GM11168 (cell line): ENCODE measurements at regions not wholly inside any gene's neighbourhood (a gene's known extent, or its start where the extent isn't known, plus 50 kb on each side); places are given as distances from the start of the nearest gene placed in this dataset.
"Not testable (repeated sequence)": the region's sequence is repeated elsewhere in the genome, so short reads cannot be mapped to it uniquely, and the experiment has no call there.

ENCODE experiments used
- in situ Hi-C: fragments of 300-500 bp; cut with MboI; formaldehyde crosslinking; loops from one replicate; pipeline ENCODE4 v1.12.0; 2022; ENCODE audit warnings: low sequenced_read_pairs; ENCODE audit not compliant: unreplicated experiment

DNA sequence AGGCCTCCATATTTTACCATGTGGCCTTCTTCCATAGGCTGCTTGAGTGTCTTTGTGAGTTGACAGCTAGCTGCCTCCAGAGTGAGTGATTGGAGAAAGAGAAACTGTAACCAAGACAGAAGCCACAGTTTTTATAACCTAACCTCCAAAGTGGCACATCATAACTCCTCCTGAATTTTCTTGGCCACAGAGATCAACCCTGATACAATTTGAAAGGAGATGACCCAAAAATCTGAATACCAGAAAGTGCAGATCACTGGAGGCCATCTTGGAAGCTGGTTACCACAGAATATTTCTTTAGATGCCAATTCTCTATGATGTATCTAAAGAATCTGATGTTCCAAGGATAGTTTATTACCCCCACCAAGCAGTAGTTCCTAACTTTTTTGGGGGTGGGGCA, 254.3 kb upstream of the PDE4D start:
- in situ Hi-C loops: no loop called here

DNA sequence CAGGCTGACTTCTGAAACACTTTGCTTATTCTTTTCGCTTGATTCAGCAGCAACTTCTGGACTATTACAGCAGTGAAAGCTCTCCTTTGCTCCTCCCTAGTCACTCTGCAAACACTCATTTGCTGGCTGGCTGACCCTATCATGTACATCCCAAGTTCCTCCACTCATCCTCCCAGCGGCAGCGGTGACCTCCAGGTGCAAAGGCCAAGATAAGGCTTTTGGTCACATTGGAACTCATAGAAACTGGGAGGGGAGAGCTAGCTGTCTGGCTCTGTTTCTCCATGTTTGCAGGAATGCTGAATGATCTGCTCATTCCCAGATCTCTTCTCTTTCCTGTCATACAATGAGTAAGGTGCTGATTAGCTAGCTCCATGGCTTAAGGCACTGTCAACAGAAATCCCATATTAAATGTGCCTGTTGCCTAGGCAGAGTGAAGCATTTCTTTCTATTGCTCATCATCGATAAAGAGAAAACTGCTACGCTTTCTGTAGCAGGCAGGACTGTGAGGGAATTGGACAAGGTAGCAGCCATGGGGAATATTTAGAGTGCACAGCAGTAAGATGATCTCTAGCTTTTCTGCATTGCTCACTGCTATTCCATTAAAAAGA, 250.5 kb upstream of the PDE4D start:
- in situ Hi-C loops: no loop called here

DNA sequence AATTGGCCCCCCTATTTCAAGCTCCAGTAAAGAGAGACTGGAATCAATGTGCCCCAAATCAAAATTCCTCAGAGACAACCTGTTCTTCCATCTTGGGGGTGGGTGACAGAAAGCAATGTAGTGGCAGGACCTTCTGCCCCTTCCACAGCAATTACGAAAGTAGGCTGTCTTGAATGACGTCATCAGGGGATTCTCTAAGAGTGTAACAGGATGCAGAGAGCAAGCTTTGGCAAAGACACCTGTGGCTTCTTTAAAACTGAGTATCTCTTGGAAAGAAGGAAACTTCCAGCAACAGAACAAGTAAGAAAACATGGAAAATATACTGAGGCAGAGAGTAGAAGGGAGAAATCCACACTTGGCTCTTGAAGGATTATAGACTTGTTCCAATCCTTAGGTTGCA, 247.6 kb upstream of the PDE4D start:
- in situ Hi-C loops: no loop called here

DNA sequence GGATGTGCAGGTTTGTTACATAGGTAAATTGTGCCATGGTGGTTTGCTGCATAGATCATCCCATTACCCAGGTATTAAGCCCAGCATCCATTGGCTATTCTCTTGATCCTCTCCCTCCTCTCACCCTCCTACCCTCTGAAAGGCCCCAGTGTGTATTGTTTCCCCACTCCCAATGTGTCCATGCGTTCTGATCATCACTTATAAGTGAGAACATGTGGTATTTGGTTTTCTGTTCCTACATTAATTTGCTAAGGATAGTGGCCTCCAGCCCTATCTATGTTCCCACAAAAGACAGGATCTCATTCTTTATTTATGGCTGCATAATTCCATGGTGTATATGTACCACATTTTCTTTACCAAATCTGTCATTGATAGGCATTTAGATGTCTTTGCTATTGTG, 243.3 kb upstream of the PDE4D start:
- in situ Hi-C loops: no loop called here

DNA sequence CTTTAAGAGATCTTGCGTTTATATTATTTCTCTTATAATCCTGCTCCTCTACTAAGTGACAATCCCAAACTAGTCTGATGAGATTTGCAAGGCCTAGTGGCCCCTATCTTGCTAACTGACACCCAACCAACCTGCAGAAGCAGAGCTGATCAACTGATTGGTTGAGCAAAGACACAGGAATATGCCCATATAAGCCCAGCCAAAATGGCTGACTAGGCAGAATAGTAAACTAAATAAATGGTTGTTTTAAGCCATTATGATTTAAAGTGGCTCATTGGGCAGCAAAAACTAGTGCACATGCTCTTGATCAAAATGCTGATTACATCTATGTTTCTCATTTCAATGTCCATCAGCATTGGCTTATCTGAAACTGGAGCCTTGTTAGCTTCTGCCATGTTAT, 238.0 kb upstream of the PDE4D start:
- in situ Hi-C loops: no loop called here

DNA sequence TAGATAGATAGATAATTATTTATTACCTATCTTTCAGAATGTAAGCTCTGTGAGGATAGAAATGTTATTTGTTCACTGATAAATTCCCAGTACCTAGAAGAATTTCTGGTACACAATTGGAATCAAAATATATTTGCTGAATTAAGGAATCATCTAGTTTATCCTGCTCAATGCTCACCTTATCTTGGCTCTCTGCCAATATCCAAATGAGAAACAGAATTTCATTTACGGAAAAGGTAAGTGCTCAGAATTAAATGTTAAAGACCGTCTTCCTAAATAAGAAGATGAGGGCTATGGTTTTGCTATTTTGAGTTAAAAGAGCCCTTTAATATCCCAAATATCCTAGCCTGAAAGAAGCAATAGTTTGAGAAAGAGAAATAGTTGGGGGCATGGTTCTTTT, 232.1 kb upstream of the PDE4D start:
- in situ Hi-C loops: no loop called here

DNA sequence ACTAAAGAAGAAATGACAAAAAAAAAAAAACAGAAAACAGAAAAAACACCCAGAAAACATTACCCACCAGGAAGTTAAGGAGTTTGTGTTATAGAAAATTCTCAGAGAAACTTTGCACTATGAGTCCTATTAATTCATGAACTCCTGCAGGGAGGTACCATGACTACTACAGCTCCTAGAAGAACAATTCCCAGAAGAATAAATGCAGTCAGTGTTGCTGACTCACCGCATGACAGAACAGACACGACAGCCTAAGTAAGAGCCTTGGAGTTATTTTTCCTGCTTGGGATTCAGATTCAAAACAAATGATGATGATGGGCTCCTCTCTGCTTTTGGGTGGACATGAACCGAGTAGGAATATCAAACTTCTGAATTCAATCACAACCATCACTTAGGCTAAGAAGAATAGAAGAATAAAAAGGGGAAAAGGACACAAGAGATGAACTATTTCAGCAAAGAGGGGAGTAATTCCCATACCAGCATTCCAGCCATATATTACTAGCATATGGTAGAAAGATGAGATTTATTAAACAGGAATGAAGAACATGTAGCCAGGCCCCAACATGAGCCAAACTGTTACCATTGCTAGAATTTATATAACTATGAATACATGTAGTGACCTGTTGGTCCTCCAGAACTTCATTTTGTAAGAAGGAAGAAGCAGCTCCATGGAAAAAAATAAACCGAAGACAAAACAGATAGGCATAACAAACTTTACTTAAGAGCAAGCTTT, 209.6 kb upstream of the PDE4D start:
- in situ Hi-C loops: no loop called here

DNA sequence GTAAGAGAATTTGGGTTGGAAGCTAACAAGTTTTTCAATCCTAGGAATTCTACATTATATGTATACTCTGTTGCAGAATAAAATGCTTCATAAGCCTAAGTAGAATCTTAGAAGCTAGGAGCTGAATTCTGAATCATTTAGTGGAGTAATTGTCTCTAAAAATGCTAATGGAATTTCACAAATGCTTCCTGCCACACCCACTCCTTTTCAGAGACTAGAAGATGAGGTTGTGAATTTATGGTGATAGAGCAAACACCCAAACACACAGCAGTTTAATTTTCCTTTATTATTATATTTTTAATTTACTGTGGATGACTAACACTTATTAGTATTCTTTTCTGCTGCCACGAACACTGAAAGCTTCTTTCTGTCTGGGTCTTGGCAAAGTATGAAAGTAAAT, 208.0 kb upstream of the PDE4D start:
- in situ Hi-C loops: no loop called here

DNA sequence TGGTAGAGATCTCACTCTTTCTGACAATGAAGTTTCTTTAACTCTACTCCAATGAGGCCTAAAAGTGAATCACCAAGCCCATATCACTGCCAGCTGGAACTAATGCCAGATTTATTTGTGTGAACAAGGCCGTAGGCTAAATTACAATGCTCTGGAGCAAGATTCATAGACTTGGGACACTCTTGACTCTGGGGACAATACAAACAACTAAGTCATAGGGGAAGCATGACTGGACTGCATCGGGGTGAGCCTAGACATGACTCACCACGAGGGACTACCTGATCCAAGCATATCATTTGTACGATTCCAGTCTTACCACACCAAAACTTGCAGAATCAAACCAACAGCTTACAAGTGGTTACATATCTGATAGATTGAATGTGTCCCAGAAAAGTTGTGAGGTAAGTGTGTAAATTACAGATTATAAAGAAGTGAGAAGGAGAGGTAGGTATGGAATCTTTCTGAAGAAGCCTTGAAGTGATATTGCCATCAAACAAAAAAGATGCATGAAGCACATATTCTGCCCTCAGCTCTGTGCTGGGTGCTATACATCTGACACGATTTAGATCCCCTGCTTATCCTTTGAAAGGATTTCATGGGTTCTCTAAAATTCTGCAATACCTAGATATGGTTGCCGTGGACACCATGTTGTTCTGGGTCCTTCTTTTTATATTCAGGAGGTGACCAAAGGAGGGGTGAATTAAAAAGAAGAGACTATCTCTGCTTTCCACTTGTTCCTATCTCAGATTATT, 199.3 kb upstream of the PDE4D start:
- in situ Hi-C loops: no loop called here

DNA sequence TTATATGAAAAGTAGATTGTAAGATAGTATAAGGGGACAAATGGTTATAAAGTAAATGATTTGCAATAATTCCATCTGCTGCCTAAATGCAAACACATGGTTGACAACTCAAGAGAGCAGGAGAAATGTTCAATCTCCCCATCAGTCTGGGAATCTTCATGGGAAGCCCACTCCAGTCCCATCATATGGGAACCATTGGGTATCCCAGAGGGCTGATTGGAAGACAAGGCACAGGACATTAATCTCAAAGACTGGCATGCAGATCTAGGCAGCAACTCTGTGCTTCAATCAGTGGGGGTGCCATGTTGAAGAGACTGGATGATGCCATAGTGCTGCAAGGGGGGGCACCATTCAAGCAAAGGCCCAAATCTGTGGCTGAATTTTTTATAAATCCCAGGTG, 193.1 kb upstream of the PDE4D start:
- in situ Hi-C loops: no loop called here

DNA sequence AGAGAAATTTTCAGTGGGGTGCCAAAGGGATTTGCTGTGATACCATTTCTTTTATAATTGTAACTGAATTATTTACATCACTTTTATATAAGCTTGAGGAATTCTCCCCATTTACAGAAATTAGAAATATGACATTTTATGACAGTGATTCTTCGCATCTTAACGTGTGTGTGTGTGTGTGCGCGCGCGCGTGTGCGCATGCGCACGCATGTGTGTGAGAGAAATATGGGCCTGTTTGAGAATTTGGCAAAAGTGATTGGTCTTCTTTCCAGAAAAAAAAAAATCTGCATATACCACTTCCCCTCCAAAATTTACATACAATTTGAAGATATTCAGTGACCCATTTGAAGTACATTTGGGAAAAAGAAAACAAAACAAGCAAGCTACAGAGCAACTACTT, 190.7 kb upstream of the PDE4D start:
- in situ Hi-C loops: no loop called here

DNA sequence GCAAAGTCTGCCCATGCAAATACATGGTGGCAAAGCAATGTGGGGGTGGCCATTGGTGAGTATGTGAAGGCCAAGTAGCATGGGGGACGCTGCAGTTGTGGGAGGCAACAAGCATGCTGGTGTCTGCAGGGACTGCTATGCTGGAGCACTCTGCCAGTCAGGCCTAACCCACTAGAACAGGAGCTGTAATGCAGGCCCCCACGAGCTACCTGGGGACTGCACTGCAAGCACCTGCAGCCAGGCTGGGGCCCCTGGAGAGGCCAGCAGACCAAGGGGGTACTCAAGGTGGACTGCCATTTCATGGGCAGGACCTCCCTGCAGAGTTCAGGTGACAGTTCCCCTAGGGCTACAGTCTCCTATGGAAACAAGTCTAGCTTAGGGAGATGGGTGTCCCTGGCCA, 183.8 kb upstream of the PDE4D start:
- in situ Hi-C loops: no loop called here

DNA sequence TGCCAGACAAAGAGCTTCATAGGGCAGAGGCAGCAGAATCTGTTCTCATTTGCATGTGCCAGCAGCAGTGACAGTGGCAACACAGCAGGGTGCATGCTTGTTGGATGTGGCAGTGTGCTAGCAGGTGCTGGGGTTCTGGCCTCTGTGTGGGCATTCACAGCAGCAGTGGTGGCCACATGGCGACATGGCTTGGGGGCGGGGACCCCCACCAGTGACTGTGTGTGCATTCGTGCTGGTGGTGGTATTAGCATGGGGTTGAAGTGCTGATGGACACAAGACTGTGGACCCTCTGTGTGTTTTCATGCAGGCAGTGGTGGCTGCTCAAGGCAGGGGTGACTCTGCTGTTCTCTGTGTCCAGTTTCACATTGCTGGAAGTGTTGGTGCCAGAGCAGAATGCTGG, 183.2 kb upstream of the PDE4D start:
- in situ Hi-C loops: no loop called here

DNA sequence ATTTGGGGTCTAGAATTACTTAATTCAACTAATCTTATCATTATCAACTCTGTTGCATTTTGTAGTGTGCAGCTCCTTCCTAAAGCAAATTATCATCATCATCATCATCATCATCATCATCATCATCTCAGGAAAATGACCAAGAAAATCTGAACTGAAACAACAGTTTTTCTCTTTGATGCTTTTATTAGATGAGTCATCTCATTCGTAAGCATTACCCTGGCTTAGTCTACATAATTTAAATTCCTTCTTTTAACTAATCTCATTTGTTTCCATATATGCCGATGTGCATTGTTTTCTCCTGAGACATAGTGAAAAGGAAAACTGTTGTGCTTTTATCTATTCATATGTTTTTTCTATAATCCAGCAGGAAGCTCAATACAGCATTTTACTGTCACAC, 173.0 kb upstream of the PDE4D start:
- in situ Hi-C loops: no loop called here

DNA sequence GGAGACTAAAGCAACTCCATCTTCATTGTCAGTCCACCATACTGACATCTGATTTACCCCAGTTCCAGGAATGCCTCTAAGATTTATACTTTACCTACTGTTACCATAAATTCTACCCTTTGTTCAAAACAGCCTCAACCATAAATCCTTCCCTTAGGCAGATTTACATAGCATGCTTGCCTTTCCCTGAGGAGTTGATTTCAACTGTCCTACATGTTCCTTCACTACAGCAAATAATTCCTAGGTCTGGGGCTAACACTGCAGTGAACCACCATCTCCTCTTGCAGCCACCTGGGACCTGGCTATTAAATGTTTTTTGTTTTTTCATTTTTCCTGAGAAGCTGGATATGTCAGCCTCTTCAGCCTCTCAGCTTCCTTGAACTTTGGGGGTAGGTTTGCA, 166.9 kb upstream of the PDE4D start:
- in situ Hi-C loops: no loop called here

DNA sequence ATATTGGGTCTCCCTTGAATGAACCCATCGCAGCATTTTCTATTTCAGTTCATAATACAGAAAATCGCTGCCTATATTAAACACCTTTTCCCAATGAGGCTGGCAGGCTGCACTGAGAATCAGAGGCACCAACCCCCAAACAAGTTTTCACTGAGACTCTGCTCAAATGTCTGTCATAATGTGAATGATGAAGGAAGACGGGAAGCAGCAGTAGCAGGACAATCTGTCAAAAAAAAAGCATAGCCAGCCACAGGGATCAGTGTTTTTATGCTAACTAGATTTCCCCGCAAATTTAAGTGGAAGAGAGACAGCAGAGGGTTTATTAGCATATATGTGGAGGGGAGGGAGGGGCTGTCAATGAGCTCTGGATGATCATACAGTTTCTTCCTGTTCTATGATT, 162.7 kb upstream of the PDE4D start:
- in situ Hi-C loops: no loop called here

DNA sequence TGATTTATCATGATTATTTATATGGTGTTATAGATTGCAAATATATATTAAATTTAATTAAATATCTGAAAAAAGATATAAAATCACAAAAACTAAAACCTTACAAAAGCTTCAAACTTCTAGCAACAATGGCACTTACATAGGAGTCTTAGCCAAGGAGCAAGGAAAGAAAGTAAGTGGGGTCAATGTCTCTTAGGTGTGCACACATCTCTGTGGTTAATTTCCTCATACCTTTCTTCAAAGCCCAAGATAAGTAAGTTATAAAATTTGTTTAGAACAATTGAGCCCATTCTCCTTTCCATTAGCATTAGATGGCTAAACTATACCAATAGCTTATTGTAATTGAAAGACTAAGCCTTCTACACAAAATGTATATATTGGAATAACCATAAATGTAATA, 161.6 kb upstream of the PDE4D start:
- in situ Hi-C loops: no loop called here

DNA sequence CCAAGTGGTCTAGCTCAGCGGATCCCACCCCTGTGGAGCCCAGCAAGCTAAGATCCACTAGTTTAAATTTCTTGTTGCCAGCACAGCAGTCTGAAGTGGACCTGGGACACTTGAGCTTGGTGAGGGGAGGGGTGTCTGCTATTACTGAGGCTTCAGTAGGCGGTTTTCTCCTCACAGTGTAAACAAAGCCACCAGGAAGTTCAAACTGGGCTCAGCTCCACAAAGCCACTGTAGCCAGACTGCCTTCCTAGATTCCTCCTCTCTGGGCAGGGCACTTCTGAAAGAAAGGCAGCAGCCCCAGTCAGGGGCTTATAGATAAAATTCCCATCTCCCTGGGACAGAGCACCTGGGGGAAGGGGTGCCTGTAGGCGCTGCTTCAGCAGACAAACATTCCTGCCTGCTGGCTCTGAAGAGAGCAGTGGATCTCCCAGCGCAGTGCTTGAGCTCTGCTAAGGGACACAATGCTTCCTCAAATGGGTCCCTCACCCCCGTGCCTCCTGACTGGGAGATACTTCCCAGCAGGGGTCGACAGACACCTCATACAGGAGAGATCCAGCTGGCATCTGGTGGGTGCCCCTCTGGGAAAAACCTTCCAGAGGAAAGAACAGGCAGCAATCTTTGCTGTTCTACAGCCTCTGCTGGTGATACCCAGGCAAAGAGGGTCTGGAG, 148.6 kb upstream of the PDE4D start:
- in situ Hi-C loops: not testable (repeated sequence)

DNA sequence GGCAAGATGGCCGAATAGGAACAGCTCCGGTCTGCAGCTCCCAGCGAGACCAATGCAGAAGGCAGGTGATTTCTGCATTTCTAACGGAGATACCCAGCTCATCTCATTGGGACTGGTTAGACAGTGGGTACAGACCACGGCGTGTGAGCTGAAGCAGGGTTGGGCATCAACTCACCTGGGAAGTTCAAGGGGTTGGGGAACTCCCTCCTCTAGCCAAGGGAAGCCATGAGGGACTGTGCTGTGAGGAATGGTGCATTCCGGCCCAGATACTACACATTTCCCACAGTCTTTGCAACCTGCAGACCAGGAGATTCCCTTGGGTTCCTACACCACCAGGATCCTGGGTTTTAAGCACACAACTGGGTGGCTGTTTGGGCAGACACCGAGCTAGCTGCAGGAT, 148.0 kb upstream of the PDE4D start:
- in situ Hi-C loops: not testable (repeated sequence)

DNA sequence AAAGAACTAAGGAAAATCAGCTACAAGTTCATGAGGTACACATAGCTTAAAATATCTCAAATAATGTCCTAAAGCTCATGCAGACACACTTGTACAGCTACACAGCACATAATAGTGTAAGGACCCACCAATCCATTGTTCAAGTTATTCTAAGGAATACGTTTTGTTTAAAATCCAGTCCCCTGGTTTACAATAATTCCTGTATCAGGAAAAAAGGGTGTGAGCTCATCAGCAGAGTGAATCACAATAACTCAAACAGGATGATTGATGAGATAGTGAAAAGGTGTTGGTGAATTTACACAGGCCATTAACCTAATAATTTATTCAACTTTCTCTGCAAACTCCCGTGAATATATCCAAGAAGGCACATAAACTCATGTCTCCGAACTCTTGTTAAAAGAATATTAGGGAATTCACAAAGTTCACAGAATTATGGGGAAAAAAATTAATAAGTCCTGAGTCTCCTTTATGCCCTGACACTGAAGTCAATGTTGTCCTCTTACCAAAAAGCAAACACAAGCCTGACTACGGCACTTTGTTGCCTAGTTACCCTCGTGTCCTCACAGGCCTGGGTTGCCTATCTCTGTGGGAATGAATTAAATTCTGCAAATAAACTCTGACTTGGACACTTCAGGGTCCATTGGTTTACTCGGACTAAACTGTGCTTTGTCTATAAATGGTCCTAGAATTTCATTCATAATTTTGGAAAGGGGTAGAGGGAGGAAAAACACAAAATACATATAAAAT, 142.8 kb upstream of the PDE4D start:
- in situ Hi-C loops: no loop called here
